Stimulated activated CD4-positive, alpha-beta T cell treated with anti-CD3 and anti-CD28 coated beads, Interleukin-4, amount 100 ng/mL, for 1 hour (primary cell): ENCODE measurements at regions not wholly inside any gene's neighbourhood (a gene's known extent, or its start where the extent isn't known, plus 50 kb on each side); places are given as distances from the start of the nearest gene placed in this dataset.

Source experiments
- DNase-seq: peaks from one replicate; pipeline ENCODE4 v3.0.0-alpha.2; 2020

DNA sequence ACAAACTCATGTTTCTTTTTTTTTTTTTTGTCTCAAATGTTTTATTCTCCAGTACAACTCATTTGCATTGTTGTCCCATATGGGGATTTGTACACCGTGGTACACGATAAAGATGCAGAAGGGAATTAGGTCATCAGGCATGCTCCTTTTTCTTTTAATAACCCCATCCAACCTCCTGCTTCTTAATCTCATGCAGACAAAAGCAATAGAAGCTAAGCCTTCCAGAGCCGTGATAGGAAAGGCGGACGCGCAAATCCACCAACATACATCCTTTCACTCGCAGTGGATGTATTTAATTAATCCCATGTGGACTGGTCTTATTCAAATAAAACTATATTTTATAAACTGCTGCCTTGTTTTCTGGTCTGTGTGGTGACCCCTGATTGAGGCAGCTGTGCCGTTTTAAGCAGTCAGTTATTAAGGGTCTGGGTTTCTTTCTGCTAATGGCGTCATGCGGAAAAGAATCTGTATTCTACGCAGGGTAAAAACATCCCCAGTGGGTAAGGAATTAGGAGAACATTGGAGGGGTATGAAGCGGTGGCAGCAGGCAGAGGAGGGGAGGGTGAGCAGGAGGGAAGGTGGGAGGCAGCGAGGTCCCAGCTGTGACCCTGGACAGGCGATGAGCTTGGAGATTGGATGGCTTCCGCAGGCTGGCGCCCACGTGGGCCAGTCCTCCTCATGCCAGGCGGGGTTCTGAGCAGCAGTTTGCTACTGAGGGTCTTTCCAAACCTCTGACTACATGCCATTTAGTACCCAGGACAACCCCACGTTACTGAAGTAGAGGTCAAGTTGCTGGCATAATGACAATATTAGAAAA is 172.8 kb downstream of the LINC00237 start:
- DNase-seq, result no peak

DNA sequence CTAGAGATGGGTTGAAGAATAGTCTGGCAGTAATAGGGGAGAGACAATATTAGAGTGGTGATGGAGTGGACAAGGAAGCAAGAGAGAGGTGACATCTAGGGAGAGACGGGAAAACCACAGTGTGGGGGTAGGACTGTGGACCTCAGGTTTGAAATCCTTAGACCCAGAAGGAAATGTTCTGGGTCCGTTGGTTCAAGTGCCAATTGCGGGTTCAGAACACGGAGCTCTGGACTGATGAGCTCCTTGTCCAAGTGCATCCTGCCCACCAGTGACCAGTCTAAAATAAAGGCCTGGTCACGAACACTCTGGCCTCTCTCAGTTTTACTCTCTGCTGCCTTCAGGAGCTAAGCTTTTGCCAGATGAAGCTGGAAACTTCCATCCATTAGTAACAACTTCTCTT is 174.0 kb downstream of the LINC00237 start:
- no peak for DNase-seq

DNA sequence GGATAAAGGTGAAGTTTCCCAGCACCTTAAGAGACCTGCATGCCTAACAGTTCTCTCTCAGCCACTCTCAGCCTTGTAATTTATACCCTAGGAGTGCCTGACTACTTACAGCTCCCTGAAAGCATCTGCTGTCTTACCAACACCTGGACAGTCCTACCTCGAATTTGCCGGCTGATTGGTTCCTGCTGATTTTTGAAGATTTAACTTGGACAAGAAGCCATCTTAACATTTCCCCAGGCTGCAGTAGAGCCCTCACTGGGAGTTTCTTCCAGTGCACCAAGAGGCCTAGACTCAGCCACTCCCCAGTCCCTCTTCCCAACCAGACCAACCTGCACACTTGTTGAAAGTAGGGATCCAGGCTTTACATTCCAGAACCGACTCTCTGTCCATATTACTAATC is 174.5 kb downstream of the LINC00237 start:
- DNase-seq, result no peak

DNA sequence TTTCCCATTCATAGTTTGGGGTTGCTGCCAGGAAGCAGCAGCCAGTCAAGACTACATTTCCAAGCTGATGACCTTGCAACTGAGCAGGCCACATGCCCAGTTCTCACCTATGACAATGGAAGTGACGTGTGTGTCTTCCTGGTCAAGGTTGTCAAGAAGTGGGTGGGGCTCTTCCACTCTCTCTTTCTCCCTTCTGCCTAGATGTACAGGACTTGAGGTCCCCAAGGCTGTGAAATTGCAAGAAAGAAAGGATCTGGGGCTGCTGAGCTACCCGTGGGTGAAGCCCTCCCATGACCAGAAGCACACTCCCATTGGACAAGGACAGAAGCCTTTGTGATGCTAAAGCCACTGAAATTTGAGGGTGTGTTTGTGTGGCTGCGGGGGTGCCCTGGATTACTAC is 175.1 kb downstream of the LINC00237 start:
- no peak for DNase-seq

DNA sequence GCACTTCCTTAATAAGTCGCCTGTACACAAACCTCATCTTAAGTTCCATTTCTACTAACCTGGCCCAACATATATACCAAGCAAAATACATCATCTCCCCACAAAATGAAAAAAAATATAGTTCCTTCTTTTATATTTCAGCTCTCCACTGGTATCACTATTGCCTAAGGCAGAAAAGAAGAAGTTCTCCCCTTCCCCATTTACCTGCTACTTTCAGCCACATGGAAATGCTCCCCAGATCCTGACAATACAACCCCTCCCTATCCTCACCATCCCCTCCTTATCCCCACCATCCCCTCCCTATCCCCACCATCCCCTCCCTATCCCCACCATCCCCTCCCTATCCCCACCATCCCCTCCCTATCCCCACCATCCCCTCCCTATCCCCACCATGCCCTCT is 175.7 kb downstream of the LINC00237 start:
- no peak for DNase-seq

DNA sequence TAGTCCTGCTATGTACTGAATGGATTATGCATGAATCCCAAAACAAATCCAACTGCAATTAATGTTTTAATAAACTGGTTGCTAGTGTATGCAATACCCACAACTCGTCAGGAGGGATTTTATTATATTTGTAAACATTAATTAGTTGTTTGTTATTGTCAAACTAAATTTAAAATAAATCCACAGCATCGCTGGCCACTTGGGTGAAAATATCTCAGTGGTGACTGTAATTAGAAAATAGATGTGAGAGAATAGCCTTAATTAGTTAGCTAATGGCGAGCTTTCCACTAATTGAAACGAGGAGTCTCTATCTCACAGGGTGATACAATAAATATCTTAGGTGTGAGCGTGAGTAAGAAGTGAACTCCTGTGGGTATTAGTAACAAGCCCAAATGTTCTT is 176.8 kb downstream of the LINC00237 start:
- DNase-seq, result no peak

DNA sequence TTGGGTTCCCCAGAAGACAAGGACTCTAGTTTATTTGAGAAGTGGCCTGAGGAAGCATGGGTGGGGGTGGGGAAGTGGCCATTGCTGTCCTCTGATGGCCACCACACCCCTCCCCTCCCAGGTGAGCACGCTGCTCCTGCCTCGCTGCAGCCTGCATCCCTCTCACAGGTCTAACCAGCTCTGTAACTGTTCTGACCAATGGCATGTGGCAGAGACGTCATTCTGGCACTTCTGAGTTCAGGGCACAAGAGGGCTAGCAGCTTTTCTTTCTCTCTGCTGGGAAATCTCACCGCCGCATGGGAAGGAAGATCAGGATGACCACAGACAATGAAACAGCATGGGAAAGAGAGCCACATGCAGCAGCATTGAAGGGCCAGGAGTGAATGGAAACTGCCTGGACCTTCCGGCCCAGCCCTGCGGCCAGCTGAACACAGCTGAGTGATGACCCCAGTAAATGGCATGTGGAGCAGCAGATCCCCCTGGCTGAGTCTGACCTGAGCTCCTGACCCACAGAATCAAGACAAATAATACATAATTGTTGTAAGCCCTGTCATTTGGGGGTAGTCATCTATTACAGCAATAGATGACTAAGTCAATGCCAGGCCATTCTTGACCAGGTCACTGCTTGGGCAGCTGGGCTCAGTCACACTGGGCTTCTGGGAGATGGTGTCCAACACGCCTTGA is 179.8 kb downstream of the LINC00237 start:
- DNase-seq, result no peak

DNA sequence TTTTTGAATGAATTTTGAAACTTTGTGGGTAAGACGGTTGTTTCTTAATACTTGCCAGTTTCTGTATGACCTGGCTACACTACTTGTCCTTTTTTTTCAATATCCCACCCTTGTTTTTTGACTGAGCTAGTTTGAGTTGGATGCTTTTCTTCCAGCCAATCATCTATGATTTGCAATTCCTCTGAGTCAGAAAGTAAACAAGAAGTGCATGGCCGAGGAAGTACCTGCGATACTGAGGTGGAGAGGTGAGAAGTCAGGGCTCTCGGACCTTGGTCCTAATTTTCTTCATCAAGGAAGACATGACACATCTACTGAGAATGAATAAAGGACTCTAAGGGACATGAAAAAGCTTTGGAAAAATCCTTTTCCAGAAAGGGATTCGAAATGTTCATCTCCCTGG is 185.7 kb downstream of the LINC00237 start:
- DNase-seq, result no peak

DNA sequence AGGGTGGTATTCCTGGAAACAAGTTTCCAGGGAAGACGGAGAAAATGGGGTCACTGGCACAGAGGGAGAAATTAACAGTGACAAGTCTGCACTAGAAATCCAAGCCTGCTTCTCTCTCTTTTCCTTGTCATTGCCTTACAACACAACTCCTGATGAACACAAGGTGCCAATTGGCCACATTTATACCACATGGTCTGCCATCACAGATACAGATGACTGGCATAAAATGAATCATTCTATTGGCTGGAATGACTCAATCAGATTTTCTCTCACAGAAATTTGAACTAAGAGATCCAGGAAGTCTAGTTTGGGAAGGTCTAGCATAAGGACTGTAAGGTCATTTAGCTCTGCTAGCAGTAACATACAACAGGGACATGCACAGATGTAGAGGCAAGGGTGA is 190.3 kb downstream of the LINC00237 start:
- DNase-seq, result no peak

DNA sequence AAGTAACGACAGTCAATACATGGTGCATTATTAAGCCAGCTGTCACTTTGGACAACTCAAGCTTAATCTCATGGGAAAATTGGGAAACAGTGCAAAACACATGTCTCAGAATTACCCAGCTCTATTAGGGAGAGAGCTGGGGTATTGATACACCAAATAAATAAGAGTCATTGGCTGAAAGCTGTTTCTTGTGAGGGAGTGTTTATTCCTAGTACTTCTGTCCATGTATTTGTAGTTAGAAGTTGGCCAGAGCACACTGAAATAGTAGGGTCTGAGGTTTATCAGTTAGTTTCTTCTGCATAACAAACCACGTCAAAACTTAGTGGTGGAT is 192.0 kb upstream of the RALGAPA2 start:
- no peak for DNase-seq

DNA sequence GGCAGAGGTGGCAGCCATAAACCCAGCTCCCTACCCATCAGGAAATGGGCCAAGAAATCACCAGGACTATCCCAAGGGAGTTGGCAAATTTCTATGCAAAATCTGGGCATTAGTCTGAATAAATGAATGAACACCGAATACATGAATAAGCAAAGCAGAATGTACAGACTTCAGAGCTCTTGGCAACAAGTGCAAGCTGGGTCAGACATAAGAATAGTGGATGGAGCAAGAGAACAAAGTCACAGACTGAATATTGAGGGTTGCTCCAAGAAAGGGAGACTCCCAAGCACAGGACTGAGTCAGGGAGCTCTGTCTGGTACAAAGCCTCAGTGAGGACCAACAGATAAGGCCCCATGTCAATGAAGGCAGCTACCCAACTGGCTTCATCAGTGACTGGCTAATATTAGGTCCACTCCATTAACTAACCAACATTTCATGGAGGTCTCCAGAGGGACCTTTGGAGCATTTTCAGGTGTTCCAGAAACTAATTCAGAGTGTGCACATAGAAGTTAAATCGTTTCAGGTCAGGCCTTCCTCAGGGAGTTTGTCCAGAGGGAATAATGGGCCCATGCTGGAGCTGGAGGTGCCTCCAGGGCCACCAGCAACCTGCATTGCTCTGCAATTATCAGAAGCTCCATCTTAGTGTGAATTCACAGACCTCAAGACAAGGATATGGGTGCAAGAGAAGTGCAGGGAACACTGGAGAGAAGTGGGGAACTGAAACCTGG is 191.5 kb upstream of the RALGAPA2 start:
- no peak for DNase-seq

DNA sequence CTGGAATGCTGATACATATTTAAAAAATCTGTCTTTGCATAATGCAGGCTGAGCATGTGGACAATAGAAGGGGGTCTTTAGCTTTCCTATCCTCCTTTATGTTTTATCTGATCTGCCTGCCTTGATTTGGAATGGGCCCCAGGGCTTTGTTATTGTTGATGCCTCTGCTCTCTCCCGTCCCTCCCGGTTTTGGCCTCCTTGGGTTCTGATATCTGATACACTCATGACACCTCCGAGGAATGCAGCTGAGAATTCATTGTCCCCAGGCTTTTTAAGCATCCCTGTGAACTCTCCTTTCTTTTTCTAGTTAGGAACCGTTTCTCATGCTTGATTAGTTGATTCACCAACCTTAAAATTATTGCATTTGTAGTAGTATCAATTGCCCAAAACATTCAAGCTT is 185.5 kb upstream of the RALGAPA2 start:
- no peak for DNase-seq

DNA sequence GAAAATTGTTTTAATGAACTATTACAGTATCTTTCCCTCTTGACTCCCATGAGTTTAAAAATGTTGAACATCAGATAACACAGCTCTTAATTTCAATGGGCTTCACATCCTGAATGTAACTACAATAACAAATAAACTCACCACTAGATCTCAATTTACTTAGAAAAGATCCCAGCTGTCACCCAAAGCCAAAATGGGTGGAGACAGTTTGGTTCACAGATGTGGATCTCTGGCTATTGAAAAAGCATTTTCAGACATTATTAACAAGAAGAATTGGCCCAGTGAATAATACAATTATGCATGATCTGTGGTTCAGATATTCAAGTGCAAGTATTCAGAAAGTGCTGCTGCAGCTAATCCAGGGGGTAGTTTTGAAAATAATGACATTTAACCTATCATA is 184.7 kb upstream of the RALGAPA2 start:
- DNase-seq, result no peak

DNA sequence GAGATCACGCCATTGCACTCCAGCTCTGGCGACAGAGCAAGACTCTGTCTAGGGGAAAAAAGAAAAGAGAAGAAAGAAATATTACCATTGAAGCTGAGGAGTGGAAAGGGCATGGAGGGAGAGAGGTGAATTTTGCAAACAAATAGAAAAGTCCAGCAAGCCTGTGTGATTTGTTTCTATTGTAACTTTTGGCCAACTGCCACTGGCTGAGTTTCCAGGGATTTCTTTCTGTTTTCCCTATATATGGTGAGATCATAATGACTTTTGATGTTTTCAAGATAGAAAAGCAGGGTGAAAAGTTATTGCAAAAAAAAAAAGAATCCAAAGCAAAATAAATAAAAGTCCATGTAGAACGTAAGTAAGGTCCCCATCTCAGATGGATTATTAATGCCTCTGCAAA is 184.2 kb upstream of the RALGAPA2 start:
- no peak for DNase-seq

DNA sequence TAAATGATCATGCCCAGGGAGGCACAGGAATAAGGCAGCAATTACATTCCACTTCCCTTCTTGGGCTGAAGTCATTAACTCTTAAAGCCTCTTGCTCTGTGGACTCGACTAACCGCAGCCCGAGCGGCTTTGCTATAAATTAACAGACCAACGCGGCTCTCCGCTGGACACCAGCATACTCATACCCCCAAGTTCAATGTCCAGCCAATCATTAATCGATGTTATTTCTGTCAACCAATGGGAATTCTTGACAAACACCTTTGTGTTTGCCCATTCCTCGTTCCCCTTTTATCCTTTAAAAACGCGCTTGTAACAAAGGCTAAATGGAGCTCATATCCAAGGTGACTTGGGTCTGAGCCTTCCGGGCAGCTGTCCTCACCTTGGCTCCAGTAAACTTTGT is 183.1 kb upstream of the RALGAPA2 start:
- DNase-seq, result no peak

DNA sequence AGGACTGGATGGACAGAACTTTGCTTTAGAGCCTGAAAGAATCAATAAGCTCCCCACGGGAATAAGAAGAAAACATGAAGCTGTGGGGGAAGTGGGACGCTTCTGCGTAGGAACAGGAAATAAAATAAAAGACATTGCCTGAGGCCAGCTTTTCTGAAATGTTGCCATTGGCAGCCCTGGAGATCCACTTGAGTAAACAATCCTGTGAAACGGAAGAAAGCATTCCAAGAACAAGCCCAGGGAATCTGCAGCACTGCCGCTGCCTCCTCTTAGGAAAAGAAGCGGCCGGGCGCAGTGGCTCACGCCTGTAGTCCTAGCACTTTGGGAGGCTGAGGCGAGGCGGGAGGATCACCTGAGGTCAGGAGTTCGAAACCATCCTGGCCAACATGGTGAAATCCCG is 182.3 kb upstream of the RALGAPA2 start:
- no peak for DNase-seq

DNA sequence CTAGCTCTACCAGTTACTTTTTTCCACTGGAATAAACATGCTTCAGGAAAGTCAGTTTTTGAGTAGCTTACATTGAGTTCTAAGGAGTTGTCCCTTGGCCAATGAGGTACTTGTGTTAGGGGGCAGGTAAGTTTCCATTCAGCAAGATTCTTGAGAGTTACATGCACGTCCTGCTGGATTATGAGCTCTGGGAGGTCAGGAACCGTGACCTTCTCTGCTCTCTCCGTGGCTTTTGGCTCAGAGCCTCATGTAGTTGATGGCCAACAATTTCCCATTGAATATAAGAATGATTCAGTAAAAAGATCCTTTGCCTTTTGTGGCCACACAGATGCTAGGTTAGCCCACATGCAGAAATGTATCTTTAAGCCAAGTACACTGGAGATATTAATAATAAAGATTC is 181.8 kb upstream of the RALGAPA2 start:
- DNase-seq, result no peak

DNA sequence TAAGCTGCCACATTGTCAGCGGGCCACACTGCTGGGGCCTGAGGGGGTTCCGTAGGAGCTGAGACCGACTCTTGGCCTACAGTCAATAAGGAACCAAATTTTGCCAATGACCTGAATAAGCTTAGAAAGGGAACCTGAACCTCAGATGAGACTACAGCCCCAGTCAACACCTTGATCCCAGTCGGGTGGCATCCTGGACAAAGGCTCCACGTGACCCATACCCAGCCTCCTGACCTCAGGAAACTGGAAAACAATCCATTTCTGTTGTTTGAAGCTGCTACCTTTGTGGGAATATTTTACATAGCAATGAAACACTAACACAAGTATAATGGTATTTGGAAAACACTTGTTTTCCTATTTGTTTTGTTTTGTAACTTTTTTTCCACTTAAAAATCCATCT is 179.9 kb upstream of the RALGAPA2 start:
- DNase-seq, result no peak

DNA sequence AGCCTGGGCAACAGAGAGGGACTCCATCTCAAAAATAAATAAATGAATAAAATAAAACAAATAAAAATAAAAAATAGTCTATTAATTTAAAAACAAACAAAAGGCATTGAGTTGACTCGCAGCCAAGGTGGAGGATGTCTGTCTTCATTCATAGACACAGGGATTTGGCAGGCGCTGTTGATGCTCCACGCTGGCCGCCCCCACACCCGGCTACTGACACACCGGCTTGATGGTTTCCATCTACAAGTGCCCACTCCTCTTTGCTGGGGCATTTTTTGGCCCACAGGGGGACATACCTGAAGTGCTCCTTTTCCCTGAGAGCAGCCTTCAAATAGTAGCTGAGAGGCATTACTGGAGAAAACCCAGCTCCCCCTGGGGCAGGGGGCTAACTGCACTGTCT is 178.3 kb upstream of the RALGAPA2 start:
- no peak for DNase-seq

DNA sequence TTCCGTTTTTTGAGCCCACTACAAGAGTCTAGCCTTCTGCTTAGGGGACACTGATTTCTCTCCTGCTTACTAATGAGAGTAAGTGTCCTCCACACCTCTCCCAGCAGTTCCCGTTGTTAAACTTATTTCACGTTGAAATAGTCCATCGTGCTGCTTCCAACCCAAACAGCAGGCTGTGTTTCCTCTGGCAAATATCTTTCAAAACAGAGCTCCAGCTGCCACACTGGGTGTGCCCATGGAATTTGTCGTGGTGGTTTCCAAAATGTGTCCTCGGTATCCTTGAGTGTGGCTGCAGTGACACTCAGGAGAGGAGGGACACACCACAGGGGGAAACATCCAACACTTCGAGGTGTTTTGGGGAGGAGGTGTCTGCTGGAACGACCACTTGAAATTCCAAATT is 176.5 kb upstream of the RALGAPA2 start:
- DNase-seq, result no peak

DNA sequence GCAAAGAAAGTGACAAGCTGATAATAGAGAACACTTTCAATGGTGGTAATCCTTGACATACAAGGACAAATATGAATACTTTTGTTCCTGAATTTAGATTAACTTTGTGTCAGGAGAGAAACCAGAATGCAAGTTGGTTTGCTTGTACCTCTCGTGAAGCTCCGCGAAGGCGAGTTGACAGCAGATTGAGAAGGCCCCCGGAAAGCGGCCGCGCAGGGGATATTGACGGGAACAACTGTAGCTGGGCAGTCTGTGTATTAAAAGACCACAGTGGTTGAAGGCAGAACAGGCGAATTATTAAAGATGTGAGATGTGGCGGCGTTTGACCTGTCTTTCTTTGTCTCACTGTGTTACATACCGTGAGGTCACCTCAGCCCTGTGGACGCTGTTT is 175.8 kb upstream of the RALGAPA2 start:
- no peak for DNase-seq

DNA sequence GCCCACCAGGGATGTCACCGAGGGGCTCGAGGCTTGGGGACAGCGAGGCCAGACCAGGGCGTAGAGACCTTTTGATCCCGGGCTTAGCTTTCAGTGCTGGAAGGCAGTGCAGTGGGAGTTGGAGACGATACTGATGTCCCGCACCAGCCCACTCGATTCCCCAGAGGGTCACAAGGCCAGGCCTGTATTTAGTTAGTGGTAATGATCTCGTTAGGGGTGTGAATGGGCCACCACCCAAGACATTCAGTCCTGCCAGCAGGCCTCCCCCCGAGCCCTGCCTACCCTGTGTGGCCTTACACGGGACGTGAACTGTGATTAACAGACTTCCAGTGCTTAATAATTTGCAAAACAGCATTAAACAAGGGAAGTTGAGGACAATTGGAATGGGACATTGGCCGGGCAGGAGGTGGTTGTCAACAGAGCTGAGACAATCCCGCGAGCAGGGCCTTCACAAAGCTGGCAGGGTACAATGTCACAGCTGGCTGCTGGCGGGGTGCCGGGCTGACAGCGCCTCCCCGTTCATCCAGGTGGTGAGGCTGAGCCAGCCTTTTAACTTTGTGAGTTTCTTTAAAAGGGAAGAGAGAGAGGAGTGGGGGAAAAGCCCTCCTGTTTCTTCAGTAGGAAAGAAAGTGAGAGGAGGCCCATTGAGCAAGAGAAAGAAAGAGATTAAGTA is 175.3 kb upstream of the RALGAPA2 start:
- DNase-seq, result no peak

DNA sequence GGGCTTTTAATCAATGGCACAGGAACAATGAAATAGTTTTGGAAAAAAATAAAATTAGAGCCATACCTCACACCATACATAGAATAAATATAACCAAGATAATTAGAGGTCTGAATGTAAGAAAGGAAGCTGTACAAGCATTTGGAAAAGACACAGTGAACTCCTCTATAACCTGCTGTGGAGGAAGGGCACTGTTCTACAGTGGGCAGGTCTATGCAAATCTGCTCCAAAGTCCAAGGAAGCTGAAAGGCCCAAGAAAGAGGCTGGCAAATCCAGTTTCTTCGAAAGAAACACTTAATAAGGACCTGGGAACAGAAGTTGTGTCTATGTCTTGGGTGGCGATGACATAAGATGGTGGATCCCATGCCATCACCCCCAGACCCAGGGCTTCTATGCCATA is 169.4 kb upstream of the RALGAPA2 start:
- DNase-seq, result no peak

DNA sequence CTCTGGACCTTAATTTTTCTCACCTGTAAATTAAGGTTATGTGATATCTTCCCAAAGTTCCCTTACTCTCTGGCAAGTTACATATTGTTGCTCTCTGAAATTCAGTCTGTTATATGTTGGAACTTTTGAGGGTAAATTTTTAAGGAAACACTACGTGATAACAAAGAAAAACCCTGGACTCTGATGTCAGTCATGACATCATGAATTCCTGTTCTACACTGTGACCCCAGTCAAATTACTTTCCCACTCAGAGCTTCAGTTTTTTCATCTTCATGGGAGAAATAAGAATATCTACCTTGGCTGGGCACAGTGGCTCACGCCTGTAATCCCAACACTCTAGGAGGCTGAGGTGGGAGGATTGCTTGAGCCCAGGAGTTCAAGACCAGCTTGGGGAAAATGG is 164.6 kb upstream of the RALGAPA2 start:
- DNase-seq, result no peak
